WTC11 (cell line): ENCODE measurements at regions not wholly inside any gene's neighbourhood (a gene's known extent, or its start where the extent isn't known, plus 50 kb on each side); places are given as distances from the start of the nearest gene placed in this dataset.

Experiments used
- CREM ChIP-seq: sonication (generic); formaldehyde crosslinking; IDR thresholded peaks from 2 replicates; pipeline ENCODE4 v1.8.1; 2022; ENCODE audit warnings: mild to moderate bottlenecking, missing genetic modification reagents, moderate library complexity
- NFYB ChIP-seq: sonication (generic); formaldehyde crosslinking; conservative IDR thresholded peaks from 2 replicates; pipeline ENCODE4 v1.8.0; 2022; ENCODE audit warnings: low read depth, missing genetic modification reagents
- TEAD4 ChIP-seq: sonication (generic); formaldehyde crosslinking; IDR thresholded peaks from 2 replicates; pipeline ENCODE4 v1.8.0; 2022; ENCODE audit warnings: mild to moderate bottlenecking, missing genetic modification reagents
- ZNF416 ChIP-seq: fragments of 250-450 bp; sonication (Bioruptor Pico); IDR thresholded peaks from 2 replicates; pipeline ENCODE4 v1.9.0; 2021; ENCODE audit warnings: mild to moderate bottlenecking, inconsistent platforms
- TF ChIP-seq, protein P1 (sequence below): fragments of 200-600 bp; IDR thresholded peaks from 2 replicates; pipeline ENCODE4 v1.8.0; 2022; ENCODE audit warnings: antibody characterized with exemption

DNA sequence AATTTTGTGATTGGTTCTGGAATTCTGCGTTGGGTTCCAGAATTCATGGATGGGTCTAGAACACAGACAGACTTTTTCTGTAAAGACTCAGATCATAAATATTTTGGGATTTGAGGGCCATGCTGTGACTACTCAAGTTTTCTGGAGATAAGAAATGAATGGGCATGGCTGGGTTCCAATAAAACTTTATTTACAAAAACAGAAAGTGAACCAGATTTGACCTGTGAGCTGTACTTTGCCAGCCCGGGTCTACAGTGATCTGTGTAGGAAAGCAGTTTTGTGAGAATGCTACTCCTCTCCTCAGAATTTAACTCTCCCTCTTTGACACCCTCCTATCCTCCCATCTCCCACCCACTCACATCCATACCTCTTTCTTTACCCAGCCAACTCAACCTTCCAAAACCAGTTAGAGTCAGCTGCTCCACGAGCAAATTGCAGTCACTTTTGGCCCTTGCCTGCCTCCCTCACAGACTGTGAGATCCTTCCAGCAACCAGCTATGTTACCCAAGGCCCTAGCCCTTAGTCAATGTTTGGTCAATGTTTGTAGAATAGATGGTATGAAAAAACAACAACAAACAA is 312.8 kb upstream of the ZMIZ1 start:
- TF ChIP-seq, protein P1, sequence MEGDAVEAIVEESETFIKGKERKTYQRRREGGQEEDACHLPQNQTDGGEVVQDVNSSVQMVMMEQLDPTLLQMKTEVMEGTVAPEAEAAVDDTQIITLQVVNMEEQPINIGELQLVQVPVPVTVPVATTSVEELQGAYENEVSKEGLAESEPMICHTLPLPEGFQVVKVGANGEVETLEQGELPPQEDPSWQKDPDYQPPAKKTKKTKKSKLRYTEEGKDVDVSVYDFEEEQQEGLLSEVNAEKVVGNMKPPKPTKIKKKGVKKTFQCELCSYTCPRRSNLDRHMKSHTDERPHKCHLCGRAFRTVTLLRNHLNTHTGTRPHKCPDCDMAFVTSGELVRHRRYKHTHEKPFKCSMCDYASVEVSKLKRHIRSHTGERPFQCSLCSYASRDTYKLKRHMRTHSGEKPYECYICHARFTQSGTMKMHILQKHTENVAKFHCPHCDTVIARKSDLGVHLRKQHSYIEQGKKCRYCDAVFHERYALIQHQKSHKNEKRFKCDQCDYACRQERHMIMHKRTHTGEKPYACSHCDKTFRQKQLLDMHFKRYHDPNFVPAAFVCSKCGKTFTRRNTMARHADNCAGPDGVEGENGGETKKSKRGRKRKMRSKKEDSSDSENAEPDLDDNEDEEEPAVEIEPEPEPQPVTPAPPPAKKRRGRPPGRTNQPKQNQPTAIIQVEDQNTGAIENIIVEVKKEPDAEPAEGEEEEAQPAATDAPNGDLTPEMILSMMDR = no peak
- TF ChIP-seq CREM (CRISPR knock-in tag) = no peak
- no peak for TF ChIP-seq ZNF416 (CRISPR knock-in tag)
- no peak for TF ChIP-seq NFYB (CRISPR knock-in tag)
- TF ChIP-seq TEAD4 (CRISPR knock-in tag) = no peak
